ENCODE measurements at regions not wholly inside any gene's neighbourhood (a gene's known extent, or its start where the extent isn't known, plus 50 kb on each side); places are given as distances from the start of the nearest gene placed in this dataset.
"Not testable (repeated sequence)": the region's sequence is repeated elsewhere in the genome, so short reads cannot be mapped to it uniquely, and the experiment has no call there.

GRCh38 chr10:124319520-124319919 lies 99.2 kb downstream of the OAT start:
- TF ChIP-seq, protein P1, sequence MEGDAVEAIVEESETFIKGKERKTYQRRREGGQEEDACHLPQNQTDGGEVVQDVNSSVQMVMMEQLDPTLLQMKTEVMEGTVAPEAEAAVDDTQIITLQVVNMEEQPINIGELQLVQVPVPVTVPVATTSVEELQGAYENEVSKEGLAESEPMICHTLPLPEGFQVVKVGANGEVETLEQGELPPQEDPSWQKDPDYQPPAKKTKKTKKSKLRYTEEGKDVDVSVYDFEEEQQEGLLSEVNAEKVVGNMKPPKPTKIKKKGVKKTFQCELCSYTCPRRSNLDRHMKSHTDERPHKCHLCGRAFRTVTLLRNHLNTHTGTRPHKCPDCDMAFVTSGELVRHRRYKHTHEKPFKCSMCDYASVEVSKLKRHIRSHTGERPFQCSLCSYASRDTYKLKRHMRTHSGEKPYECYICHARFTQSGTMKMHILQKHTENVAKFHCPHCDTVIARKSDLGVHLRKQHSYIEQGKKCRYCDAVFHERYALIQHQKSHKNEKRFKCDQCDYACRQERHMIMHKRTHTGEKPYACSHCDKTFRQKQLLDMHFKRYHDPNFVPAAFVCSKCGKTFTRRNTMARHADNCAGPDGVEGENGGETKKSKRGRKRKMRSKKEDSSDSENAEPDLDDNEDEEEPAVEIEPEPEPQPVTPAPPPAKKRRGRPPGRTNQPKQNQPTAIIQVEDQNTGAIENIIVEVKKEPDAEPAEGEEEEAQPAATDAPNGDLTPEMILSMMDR (IDR thresholded peaks at IDR 0.05 in 2 of 3, conservative IDR thresholded peaks at IDR 0.05 in 1 of 3; ENCODE audit: control insufficient read depth in 2 of 3, extremely low read depth in 1 of 3, insufficient read depth in 1 of 3, low read depth in 3 of 3, low read length in 3 of 3), result not testable (repeated sequence)
- not testable (repeated sequence) for TF ChIP-seq NR2C2 (IDR thresholded peaks at IDR 0.05; ENCODE audit: borderline replicate concordance, control insufficient read depth, insufficient read length, low read depth); ATF7 (IDR thresholded peaks at IDR 0.05; ENCODE audit: low read depth)

Measured in GM12878 (cell line).